ENCODE measurements at regions not wholly inside any gene's neighbourhood (a gene's known extent, or its start where the extent isn't known, plus 50 kb on each side); places are given as distances from the start of the nearest gene placed in this dataset.
A peak's percentile ranks its signal among the peaks of the same experiment; 100 is the strongest.

GRCh38 chr10:47095848-47096612 is 184.8 kb downstream of the PTPN20 start:
- H3K27ac ChIP-seq: no peak overlapping the region
- H3K4me3 ChIP-seq: no peak overlapping the region
- no peaks in the 10 kb centered on the region for H3K4me1 ChIP-seq
- DNase-seq (ENCODE audit: extremely low spot score in 2 of 2): peak; percentile 58 to 67
- intact Hi-C loops (cut with DNase I): no loop called here
- TF ChIP-seq POLR2AphosphoS5 (IDR thresholded peaks at IDR 0.05; ENCODE audit: insufficient read depth in 1 of 2, low read depth in 1 of 2) (no peak), POLR2A (IDR thresholded peaks at IDR 0.05) (no peak)
- TF ChIP-seq, protein P1, sequence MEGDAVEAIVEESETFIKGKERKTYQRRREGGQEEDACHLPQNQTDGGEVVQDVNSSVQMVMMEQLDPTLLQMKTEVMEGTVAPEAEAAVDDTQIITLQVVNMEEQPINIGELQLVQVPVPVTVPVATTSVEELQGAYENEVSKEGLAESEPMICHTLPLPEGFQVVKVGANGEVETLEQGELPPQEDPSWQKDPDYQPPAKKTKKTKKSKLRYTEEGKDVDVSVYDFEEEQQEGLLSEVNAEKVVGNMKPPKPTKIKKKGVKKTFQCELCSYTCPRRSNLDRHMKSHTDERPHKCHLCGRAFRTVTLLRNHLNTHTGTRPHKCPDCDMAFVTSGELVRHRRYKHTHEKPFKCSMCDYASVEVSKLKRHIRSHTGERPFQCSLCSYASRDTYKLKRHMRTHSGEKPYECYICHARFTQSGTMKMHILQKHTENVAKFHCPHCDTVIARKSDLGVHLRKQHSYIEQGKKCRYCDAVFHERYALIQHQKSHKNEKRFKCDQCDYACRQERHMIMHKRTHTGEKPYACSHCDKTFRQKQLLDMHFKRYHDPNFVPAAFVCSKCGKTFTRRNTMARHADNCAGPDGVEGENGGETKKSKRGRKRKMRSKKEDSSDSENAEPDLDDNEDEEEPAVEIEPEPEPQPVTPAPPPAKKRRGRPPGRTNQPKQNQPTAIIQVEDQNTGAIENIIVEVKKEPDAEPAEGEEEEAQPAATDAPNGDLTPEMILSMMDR (IDR thresholded peaks at IDR 0.05): no peak
- H3K9me3 ChIP-seq: no peaks in the 10 kb centered on the region
- no peaks in the 10 kb centered on the region for H3K36me3 ChIP-seq
- H3K27me3 ChIP-seq: no peaks in the 10 kb centered on the region

- Histone ChIP-seq H3K4me1 (no peaks in the 10 kb centered on the region), H3K27ac (no peak overlapping the region), H3K9me3 (no peaks in the 10 kb centered on the region), H3K4me3 (no peak overlapping the region), H3K36me3 (no peaks in the 10 kb centered on the region), H3K27me3 (no peaks in the 10 kb centered on the region)
- TF ChIP-seq POLR2A (IDR thresholded peaks at IDR 0.05) (no peak), POLR2AphosphoS5 (IDR thresholded peaks at IDR 0.05; ENCODE audit: insufficient read depth in 1 of 2, low read depth in 1 of 2) (no peak)
- TF ChIP-seq, protein P1 (IDR thresholded peaks at IDR 0.05): no peak
- DNase-seq (ENCODE audit: extremely low spot score in 2 of 2): no peak
- intact Hi-C loops (cut with DNase I): no loop called here
Measured at GRCh38 chr10:47098238-47098637, 187.0 kb downstream of the PTPN20 start.

DNA sequence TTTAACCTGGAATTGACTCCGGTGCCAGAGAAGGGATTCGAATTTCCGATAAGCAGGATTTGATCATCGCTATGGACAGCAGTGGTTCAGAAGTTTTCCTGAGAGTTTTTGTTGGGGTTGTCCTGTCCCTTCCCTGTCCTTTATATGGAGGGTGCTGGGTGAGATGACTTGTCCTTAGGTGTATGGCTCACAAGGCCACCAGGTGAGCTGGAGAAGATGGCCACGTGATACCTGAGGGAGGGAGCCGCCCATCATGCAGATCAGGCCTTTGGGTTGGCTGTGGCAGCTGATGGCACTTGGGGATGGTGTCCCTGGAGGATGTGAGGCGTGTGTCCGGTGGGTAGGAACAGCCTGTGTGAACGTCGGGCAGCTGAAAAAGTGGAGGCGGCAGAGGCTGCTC is 187.7 kb downstream of the PTPN20 start:
- Histone ChIP-seq H3K9me3 (no peaks in the 10 kb centered on the region), H3K4me1 (no peaks in the 10 kb centered on the region), H3K4me3 (no peak overlapping the region), H3K27me3 (no peaks in the 10 kb centered on the region), H3K36me3 (no peaks in the 10 kb centered on the region), H3K27ac (no peak overlapping the region)
- TF ChIP-seq, protein P1 (IDR thresholded peaks at IDR 0.05): no peak
- TF ChIP-seq POLR2A (IDR thresholded peaks at IDR 0.05) (no peak), POLR2AphosphoS5 (IDR thresholded peaks at IDR 0.05; ENCODE audit: insufficient read depth in 1 of 2, low read depth in 1 of 2) (no peak)
- DNase-seq (ENCODE audit: extremely low spot score in 2 of 2): peak in 1 of 2 donors; percentile 67
- intact Hi-C loops (cut with DNase I): no loop called here

GRCh38 chr10:47099474-47099873 is 188.2 kb downstream of the PTPN20 start:
- Histone ChIP-seq H3K9me3 (no peaks in the 10 kb centered on the region), H3K4me1 (no peaks in the 10 kb centered on the region), H3K4me3 (no peak overlapping the region), H3K36me3 (no peaks in the 10 kb centered on the region), H3K27me3 (no peaks in the 10 kb centered on the region), H3K27ac (no peak overlapping the region)
- intact Hi-C loops (cut with DNase I): no loop called here
- peak in 1 of 2 donors; percentile 90 for DNase-seq (ENCODE audit: extremely low spot score in 2 of 2)
- TF ChIP-seq POLR2AphosphoS5 (IDR thresholded peaks at IDR 0.05; ENCODE audit: insufficient read depth in 1 of 2, low read depth in 1 of 2) (no peak), POLR2A (IDR thresholded peaks at IDR 0.05) (no peak)
- TF ChIP-seq, protein P1 (IDR thresholded peaks at IDR 0.05): no peak

DNA sequence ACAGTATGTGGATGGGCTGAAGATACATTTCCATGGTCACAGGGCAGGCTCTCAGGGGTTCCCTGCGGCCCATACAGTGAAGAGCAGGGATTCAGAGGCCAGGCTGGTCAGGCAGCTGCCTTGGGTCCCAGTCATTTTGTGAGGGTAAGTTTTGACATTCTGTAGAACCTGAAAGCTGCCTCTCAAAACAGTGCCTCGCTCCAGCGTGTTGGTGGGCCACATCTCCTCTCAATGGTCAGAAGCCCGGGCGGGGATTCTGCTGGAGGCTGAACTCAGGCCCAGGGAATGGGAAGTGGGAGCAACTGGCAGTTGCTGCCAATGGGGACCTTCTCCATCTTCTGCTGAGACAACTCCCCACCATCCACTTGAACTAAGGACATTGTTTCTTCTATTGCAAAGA is 190.0 kb downstream of the PTPN20 start:
- Histone ChIP-seq H3K4me1 (no peaks in the 10 kb centered on the region), H3K4me3 (no peak overlapping the region), H3K36me3 (no peaks in the 10 kb centered on the region), H3K27me3 (no peaks in the 10 kb centered on the region), H3K9me3 (no peaks in the 10 kb centered on the region), H3K27ac (no peak overlapping the region)
- intact Hi-C loops (cut with DNase I): no loop called here
- TF ChIP-seq POLR2A (IDR thresholded peaks at IDR 0.05): no peak
- TF ChIP-seq, protein P1 (IDR thresholded peaks at IDR 0.05): no peak
- no peak for TF ChIP-seq POLR2AphosphoS5 (IDR thresholded peaks at IDR 0.05; ENCODE audit: insufficient read depth in 1 of 2, low read depth in 1 of 2)
- peak in 1 of 2 donors; percentile 93 for DNase-seq (ENCODE audit: extremely low spot score in 2 of 2)

All from vagina (tissue), 2 donors.